C4-2B (cell line): ENCODE measurements at regions not wholly inside any gene's neighbourhood (a gene's known extent, or its start where the extent isn't known, plus 50 kb on each side); places are given as distances from the start of the nearest gene placed in this dataset.

Experiments
- CTCF ChIP-seq: fragments of 450-650 bp; conservative IDR thresholded peaks from 2 replicates; pipeline ENCODE4 v1.5.1; 2017; ENCODE audit warnings: mild to moderate bottlenecking
- ZFX ChIP-seq: fragments of 450-650 bp; IDR thresholded peaks from 2 replicates; pipeline ENCODE4 v1.6.1; 2017

DNA sequence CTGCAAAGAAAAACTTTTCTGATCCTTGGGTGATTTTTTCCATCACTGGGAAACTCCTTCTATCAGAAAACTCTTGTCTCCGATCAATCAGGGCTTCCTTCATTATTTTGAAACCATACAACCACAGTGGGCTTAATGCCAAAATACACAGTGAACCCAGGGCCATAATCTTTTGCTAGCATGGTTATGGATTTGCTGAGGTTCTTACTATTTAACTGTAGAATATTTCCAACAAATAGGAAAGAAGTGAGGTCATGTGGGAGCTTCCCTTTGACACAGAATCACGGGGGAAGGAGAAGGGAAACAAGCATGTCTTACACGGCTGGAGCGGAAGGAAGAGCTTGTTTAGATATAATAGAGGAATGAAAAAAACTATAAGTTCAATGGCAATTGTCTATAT is 1241.7 kb downstream of the REEP3 start:
- TF ChIP-seq CTCF (no peak), ZFX (no peak)
